HEK293 (cell line): ENCODE measurements at regions not wholly inside any gene's neighbourhood (a gene's known extent, or its start where the extent isn't known, plus 50 kb on each side); places are given as distances from the start of the nearest gene placed in this dataset.

Source experiments
- CTCF ChIP-seq: fragments of 450-650 bp; formaldehyde crosslinking; IDR thresholded peaks from 2 replicates; pipeline ENCODE4 v1.5.1; 2016; ENCODE audit warnings: missing biosample characterization, missing genetic modification characterization
- WT1 ChIP-seq: fragments of 450-650 bp; formaldehyde crosslinking; IDR thresholded peaks from 2 replicates; pipeline ENCODE4 v1.5.1; 2016; ENCODE audit warnings: missing biosample characterization, missing genetic modification characterization
- ZBTB1 ChIP-seq: fragments of 450-650 bp; formaldehyde crosslinking; IDR thresholded peaks from 2 replicates; pipeline ENCODE4 v1.5.1; 2016; ENCODE audit warnings: missing biosample characterization, missing genetic modification characterization
- ZNF19 ChIP-seq: fragments of 450-650 bp; formaldehyde crosslinking; IDR thresholded peaks from 2 replicates; pipeline ENCODE4; 2016; ENCODE audit warnings: missing biosample characterization, missing genetic modification characterization, low read depth
- TF ChIP-seq, protein P1 (sequence below): fragments of 450-650 bp; formaldehyde crosslinking; IDR thresholded peaks from 2 replicates; pipeline ENCODE4 v1.5.1; 2016; ENCODE audit warnings: missing biosample characterization, missing genetic modification characterization

DNA sequence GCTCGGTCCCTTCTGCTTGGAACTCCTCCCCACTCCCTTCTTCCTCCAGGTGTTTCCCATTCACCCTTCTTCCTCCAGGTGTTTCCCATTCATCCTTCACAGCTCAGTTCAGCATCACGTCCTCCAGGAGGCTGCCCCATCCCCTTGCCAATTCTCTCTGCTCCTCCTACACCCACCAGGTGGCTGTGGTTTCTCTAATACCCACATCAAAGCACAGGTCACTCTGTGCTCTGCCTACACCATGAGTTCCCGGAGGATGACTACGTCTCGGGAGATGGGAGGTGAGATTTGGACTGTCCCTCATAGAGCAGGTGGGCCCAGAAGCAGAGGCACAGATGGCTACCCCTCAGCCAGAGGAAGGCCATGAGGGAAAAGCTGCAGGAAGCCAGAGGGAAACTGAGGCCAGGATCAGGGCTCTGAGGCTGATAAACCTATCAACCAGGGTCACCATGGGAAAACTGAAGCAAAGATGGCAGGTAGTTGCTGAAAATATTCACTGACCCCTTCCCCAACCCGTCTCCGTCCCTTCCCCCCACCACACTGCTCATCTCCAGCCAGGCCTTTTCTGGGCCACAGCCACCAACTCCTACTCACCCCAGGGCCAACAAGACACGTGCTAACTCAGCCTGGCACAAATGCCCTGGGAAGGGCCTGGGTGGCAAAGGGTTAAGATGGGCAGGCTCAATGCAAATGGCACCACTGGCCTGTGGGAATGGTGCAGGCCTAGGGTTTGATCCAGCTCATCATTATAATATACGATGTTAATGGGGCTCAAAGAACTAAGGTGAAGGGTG is 56.6 kb upstream of the CPXM2 start:
- TF ChIP-seq, protein P1, sequence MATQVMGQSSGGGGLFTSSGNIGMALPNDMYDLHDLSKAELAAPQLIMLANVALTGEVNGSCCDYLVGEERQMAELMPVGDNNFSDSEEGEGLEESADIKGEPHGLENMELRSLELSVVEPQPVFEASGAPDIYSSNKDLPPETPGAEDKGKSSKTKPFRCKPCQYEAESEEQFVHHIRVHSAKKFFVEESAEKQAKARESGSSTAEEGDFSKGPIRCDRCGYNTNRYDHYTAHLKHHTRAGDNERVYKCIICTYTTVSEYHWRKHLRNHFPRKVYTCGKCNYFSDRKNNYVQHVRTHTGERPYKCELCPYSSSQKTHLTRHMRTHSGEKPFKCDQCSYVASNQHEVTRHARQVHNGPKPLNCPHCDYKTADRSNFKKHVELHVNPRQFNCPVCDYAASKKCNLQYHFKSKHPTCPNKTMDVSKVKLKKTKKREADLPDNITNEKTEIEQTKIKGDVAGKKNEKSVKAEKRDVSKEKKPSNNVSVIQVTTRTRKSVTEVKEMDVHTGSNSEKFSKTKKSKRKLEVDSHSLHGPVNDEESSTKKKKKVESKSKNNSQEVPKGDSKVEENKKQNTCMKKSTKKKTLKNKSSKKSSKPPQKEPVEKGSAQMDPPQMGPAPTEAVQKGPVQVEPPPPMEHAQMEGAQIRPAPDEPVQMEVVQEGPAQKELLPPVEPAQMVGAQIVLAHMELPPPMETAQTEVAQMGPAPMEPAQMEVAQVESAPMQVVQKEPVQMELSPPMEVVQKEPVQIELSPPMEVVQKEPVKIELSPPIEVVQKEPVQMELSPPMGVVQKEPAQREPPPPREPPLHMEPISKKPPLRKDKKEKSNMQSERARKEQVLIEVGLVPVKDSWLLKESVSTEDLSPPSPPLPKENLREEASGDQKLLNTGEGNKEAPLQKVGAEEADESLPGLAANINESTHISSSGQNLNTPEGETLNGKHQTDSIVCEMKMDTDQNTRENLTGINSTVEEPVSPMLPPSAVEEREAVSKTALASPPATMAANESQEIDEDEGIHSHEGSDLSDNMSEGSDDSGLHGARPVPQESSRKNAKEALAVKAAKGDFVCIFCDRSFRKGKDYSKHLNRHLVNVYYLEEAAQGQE (tag by site-specific recombination), result no peak
- no peak for TF ChIP-seq ZNF19 (tag by site-specific recombination)
- no peak for TF ChIP-seq CTCF (tag by site-specific recombination)
- no peak for TF ChIP-seq ZBTB1 (tag by site-specific recombination)
- no peak for TF ChIP-seq WT1
